ENCODE measurements at regions not wholly inside any gene's neighbourhood (a gene's known extent, or its start where the extent isn't known, plus 50 kb on each side); places are given as distances from the start of the nearest gene placed in this dataset.

DNA sequence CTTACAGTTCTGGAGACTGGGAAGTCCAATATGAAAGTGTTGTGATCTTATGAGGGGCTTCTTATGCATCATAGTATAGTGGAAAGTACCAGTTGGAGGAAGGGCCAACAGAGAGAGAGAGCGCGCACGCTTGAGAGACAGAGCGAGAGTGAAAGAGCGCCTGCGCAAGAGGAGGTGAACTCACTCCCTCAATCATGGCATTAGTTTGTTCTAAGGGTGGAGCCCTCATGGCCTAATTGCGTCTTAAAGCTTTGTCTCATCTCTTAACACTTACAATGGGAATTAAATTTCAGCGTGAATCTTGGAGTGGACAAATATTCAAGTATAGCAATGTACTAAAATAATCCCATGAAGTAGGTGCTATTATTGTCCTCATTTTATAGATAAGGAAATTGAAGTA is 303.2 kb downstream of the OSTF1 start:
- no peak for TF ChIP-seq POLR2A (IDR thresholded peaks at IDR 0.05)
- TF ChIP-seq, protein P1, sequence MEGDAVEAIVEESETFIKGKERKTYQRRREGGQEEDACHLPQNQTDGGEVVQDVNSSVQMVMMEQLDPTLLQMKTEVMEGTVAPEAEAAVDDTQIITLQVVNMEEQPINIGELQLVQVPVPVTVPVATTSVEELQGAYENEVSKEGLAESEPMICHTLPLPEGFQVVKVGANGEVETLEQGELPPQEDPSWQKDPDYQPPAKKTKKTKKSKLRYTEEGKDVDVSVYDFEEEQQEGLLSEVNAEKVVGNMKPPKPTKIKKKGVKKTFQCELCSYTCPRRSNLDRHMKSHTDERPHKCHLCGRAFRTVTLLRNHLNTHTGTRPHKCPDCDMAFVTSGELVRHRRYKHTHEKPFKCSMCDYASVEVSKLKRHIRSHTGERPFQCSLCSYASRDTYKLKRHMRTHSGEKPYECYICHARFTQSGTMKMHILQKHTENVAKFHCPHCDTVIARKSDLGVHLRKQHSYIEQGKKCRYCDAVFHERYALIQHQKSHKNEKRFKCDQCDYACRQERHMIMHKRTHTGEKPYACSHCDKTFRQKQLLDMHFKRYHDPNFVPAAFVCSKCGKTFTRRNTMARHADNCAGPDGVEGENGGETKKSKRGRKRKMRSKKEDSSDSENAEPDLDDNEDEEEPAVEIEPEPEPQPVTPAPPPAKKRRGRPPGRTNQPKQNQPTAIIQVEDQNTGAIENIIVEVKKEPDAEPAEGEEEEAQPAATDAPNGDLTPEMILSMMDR (IDR thresholded peaks at IDR 0.05): no peak

Measured in testis (tissue), 2 donors.